Urothelium cell line (cell line): ENCODE measurements at regions not wholly inside any gene's neighbourhood (a gene's known extent, or its start where the extent isn't known, plus 50 kb on each side); places are given as distances from the start of the nearest gene placed in this dataset.

Source experiments
- DNase-seq: peaks from one replicate; pipeline ENCODE4 v3.0.0; 2011; ENCODE audit warnings: low spot score, mixed read lengths
- FAIRE-seq: peaks from 2 replicates; lab custom pipeline; 2011; peaks lifted over from hg19 to GRCh38; lab: Jason Lieb, UNC

DNA sequence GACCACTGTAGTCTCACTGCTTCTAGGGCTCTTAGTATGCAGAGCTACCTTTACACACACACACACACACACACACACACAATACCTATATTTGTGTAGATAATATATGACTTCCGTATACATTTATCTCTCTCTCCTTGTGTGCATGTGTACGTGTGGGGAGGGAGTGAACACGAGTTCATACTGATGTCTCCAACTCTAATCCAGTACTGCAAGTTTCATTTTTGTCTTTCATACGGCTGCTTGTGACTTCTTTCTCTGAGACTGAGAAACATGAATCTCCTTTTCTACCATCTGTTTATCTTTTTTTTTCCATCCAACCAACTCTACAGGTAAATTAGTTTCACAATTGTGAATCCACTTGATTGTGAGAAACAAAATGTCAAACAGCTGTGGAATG is 1229.5 kb upstream of the AGA start:
- no peak for DNase-seq
- FAIRE-seq: no peak

GRCh38 chr4:178672512-178672911 is 1230.3 kb upstream of the AGA start:
- FAIRE-seq: no peak
- no peak for DNase-seq

GRCh38 chr4:178681871-178682270 is 1239.6 kb upstream of the AGA start:
- no peak for FAIRE-seq
- DNase-seq: no peak

GRCh38 chr4:178689926-178690325 is 1247.7 kb upstream of the AGA start:
- FAIRE-seq (no peak), DNase-seq (no peak)

- FAIRE-seq (no peak), DNase-seq (no peak)
Measured at GRCh38 chr4:178693816-178694215, 1251.6 kb upstream of the AGA start.

DNA sequence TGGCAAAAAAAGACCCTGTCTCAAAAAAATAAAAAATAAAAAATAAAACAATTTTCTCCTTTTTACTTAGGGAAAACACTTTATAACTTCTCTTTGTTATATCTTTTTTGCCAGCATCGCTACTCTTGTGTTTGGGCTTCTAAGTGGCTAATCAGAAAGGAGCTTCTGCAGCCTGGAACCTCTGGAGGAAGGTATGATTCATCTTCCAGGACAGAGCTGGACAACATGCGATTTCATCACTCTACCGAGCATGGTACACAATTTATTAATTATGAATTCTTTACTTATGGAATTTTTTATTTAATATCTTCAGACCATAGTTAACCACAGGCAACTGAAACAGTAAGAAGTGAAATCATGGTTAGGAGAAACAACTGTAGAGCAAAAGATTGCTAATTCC is 1254.3 kb upstream of the AGA start:
- no peak for FAIRE-seq
- no peak for DNase-seq

DNA sequence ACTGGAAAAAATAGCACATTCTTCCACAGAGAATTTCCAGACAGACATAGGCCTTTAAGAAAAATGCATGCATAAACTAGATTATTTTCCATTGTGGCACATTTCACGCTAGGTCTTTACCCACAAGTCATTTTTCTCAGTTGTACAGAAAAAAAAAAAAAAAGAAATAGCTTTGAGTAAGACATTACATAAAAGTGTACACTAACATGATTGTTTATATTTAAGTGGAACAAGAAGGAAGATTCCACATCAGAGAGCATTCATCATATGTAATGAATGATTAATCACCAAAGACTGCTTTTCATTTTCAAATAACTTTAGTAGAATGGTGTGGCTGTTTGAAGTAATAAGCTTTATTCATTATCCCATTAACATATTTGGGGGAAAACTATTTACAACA is 1270.2 kb upstream of the AGA start:
- no peak for FAIRE-seq

DNA sequence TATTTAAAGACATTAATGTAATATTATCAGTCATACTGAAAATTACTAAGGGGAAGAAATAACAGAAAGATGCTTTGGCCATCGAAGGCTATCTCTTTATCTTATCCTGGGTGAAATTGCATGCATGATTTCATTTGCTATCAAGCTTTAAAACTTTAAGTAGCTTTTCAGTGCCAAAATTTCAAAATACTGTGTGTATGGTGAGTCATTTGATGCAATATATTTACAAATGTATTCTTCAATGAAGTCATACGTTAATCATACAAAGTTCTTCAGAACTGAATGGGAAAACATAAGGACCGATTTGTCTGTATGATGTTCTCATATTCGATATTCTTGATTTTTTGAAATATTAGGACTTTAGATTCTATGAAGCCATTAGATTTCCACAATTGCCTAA is 1295.8 kb upstream of the AGA start:
- FAIRE-seq: no peak
- DNase-seq: no peak

More for the DNA sequence above, 1270.2 kb upstream of the AGA start:
- no peak for DNase-seq

- FAIRE-seq: no peak
- no peak for DNase-seq
Measured at GRCh38 chr4:178745203-178745602, 1303.0 kb upstream of the AGA start.

- no peak for DNase-seq
- FAIRE-seq: no peak
Measured at GRCh38 chr4:178752954-178753525, 1310.8 kb upstream of the AGA start.

GRCh38 chr4:178778496-178778895 is 1336.3 kb upstream of the AGA start:
- no peak for FAIRE-seq
- DNase-seq: no peak

DNA sequence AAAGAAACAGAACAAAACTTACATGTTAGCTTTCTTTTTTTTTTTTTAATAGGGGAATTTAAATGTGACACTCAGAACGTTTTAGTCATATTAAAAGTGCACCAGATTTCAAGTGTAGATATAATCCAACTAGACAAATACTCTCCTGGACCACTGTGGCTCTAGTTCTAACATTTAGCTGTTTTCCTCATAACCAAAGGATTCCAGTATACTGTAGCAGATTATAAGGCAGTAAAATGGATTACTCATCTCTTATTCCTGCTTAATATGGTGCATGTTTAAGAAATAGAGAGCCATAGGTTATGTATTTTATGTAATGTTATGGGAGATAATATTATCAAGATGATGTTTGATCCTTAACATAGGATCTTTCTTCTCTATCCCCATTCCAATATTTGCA is 1339.5 kb upstream of the AGA start:
- FAIRE-seq (no peak), DNase-seq (no peak)

GRCh38 chr4:178784491-178784890 is 1342.3 kb upstream of the AGA start:
- FAIRE-seq: no peak
- DNase-seq: no peak

DNA sequence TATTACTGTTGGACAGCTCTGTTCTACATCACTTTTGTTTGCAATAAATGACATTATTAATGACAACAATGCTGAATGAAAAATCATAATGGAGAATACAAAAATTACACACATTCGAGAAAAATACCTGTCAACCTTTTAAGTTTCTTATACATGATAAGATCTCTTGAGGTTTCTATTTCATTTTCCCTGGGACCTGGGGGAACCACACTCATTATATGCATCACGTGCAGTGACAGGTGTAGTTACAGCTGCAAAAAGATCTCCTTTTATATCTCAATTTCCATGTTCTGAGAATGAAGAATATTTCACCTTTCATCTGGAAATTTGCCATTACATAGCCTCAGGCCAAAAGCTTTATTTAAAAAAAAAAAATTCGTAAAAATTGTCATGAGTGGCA is 1347.0 kb upstream of the AGA start:
- FAIRE-seq: no peak

GRCh38 chr4:178799204-178799603 is 1357.0 kb upstream of the AGA start:
- FAIRE-seq: no peak
- no peak for DNase-seq

More for the DNA sequence above, 1347.0 kb upstream of the AGA start:
- DNase-seq: no peak

- no peak for DNase-seq
- no peak for FAIRE-seq
Measured at GRCh38 chr4:178808106-178808505, 1365.9 kb upstream of the AGA start.

DNA sequence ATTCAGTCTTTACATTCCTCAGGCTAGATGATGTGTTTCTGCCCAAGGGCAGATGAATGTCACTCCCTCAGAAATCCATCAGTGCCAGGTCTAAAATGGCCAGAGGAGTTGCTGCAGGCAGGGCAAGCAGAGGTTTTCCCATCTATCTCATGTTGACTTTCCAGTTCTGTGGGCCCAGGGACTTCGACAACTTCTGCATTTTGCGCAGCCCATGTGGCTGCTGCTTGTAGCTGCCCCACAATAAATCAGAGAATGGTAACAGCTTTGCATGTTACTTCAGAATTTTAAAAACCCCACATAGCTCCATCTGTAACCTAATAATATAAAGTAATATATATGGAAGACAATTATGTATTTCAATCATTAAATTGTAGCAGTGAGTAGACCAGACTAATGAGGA is 1367.7 kb upstream of the AGA start:
- DNase-seq: no peak
- FAIRE-seq: no peak

GRCh38 chr4:178811356-178811755 is 1369.1 kb upstream of the AGA start:
- DNase-seq (no peak), FAIRE-seq (no peak)

- no peak for DNase-seq
- FAIRE-seq: no peak
Measured at GRCh38 chr4:178812866-178813265, 1370.6 kb upstream of the AGA start.

DNA sequence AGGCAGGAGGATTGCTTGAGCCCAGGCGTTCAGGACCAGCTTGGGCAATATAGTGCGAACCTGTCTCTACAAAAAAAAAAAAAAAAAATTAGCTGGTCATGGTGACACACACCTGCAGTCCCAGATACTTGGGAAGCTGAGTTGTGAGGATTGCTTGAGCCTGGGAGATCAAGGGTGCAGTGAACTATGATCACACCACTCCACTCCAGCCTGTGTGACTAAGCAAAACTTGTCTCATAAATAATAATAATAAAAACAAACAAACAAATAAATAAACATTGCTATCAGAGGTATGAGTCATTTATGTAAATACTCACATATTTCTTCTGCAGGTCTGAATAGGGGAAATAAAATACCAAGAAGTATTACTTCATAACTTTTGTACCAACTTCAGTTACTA is 1372.7 kb upstream of the AGA start:
- FAIRE-seq (no peak), DNase-seq (no peak)

- FAIRE-seq (no peak), DNase-seq (no peak)
Measured at GRCh38 chr4:178823673-178824295, 1381.5 kb upstream of the AGA start.

DNA sequence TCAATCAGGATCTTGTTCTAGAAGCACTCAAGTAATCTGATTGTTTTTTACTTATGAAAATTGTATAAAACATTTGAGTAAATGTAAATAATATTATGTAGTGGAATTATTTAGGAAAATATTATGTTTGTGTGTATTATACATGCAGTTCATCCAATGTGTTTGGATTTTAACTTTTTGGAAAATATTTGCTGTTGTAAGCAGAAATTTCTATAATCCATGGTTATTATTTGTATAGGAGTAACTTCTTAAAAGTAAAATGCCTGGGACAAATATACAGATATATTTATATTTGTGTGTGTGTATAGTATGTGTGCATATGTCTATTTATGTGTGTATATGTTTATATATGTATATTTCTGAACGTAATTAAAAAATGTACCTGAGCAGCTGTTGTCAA is 1394.6 kb upstream of the AGA start:
- no peak for FAIRE-seq

DNA sequence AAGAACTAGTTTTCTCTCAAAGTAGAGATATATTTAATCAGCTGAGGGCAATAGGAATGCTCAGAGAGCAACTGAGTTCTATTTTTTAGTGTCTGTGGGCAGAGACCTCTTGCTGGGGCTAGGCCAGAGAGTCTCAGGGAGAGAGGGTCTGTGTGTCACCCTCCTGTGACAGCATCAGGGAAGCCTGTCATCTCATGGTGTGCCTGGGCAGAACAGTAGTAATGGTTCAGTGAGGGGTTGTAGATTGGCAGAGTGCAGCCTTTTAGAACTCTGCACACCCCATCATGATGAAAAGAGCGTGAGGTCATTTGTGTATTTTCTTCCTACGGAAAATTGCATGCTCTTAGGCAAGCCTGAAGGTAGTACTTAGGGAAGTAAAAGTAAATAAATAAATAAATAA is 1396.5 kb upstream of the AGA start:
- FAIRE-seq (no peak), DNase-seq (no peak)

More for the DNA sequence above, 1394.6 kb upstream of the AGA start:
- no peak for DNase-seq
